GM12878 (cell line): ENCODE measurements at regions not wholly inside any gene's neighbourhood (a gene's known extent, or its start where the extent isn't known, plus 50 kb on each side); places are given as distances from the start of the nearest gene placed in this dataset.

Experiments used
- BCLAF1 ChIP-seq: fragments of 450-650 bp; IDR thresholded peaks from 2 replicates; pipeline ENCODE4 v1.6.1; 2017; ENCODE audit warnings: antibody characterized with exemption, mild to moderate bottlenecking, moderate library complexity
- BMI1 ChIP-seq: fragments of 450-650 bp; IDR thresholded peaks from 2 replicates; pipeline ENCODE4 v1.6.1; 2016; ENCODE audit warnings: mild to moderate bottlenecking, moderate library complexity, borderline replicate concordance
- E2F4 ChIP-seq: IDR thresholded peaks from 2 replicates; pipeline ENCODE4 v1.6.1; 2012; ENCODE audit warnings: low read depth, low read length, improper control_type of control experiment
- E4F1 ChIP-seq: fragments of 450-650 bp; IDR thresholded peaks from 2 replicates; pipeline ENCODE4 v1.6.1; 2018; ENCODE audit warnings: borderline replicate concordance, mild to moderate bottlenecking; ENCODE audit not compliant: partially characterized antibody
- EZH2 ChIP-seq: IDR thresholded peaks from 2 replicates; pipeline ENCODE4 v1.6.1; 2012; ENCODE audit warnings: low read depth, mild to moderate bottlenecking, control low read depth, inconsistent platforms, low read length, borderline replicate concordance; ENCODE audit not compliant: control insufficient read depth
- HSF1 ChIP-seq: fragments of 150-350 bp; IDR thresholded peaks from 2 replicates; pipeline ENCODE4 v1.6.1; 2014; ENCODE audit warnings: mild to moderate bottlenecking, low read depth, low read length
- JUND ChIP-seq: IDR thresholded peaks from 2 replicates; pipeline ENCODE4 v1.6.1; 2012; ENCODE audit warnings: low read depth, mild to moderate bottlenecking, low read length, improper control_type of control experiment, moderate library complexity
- KDM1A ChIP-seq: fragments of 200-600 bp; sonication (generic); IDR thresholded peaks from 2 replicates; pipeline ENCODE4 v1.6.1; 2016; ENCODE audit warnings: borderline replicate concordance
- MLLT1 ChIP-seq: fragments of 450-650 bp; IDR thresholded peaks from 2 replicates; pipeline ENCODE4 v1.6.1; 2016; ENCODE audit warnings: mild to moderate bottlenecking
- MYB ChIP-seq: fragments of 150-350 bp; IDR thresholded peaks from 2 replicates; pipeline ENCODE4 v1.6.1; 2014; ENCODE audit warnings: mild to moderate bottlenecking, low read depth, low read length, borderline replicate concordance
- NFXL1 ChIP-seq: fragments of 450-650 bp; IDR thresholded peaks from 2 replicates; pipeline ENCODE4 v1.6.1; 2017; ENCODE audit warnings: antibody characterized with exemption, mild to moderate bottlenecking, borderline replicate concordance
- NR2F1 ChIP-seq: fragments of 450-650 bp; conservative IDR thresholded peaks from 2 replicates; pipeline ENCODE4 v1.6.1; 2017; ENCODE audit warnings: mild to moderate bottlenecking
- RB1 ChIP-seq: fragments of 450-650 bp; formaldehyde crosslinking; IDR thresholded peaks from 2 replicates; pipeline ENCODE4 v1.6.1; 2017; ENCODE audit warnings: mild to moderate bottlenecking, borderline replicate concordance
- RELA ChIP-seq: fragments of 450-650 bp; IDR thresholded peaks from 2 replicates; pipeline ENCODE4 v1.8.0; 2014; ENCODE audit warnings: borderline replicate concordance; ENCODE audit not compliant: partially characterized antibody
- SIN3A ChIP-seq: IDR thresholded peaks from 2 replicates; pipeline ENCODE4 v1.6.1; 2012; ENCODE audit warnings: low read depth, low read length, improper control_type of control experiment
- SMC3 ChIP-seq: IDR thresholded peaks from 2 replicates; pipeline ENCODE4 v1.6.1; 2011; ENCODE audit warnings: low read length, improper control_type of control experiment, borderline replicate concordance
- SPI1 ChIP-seq: IDR thresholded peaks from 2 replicates; pipeline ENCODE4 v1.6.1; 2011; ENCODE audit warnings: low read depth, mild to moderate bottlenecking, low read length, moderate library complexity, borderline replicate concordance; ENCODE audit not compliant: insufficient read depth
- SREBF1 ChIP-seq: IDR thresholded peaks from 2 replicates; pipeline ENCODE4 v1.6.1; 2012; ENCODE audit warnings: mild to moderate bottlenecking, low read length
- SUZ12 ChIP-seq: fragments of 200-600 bp; sonication (generic); IDR thresholded peaks from one replicate; pipeline ENCODE4 v1.6.1; 2018; ENCODE audit warnings: antibody characterized with exemption, mild to moderate bottlenecking; ENCODE audit not compliant: unreplicated experiment
- ZNF274 ChIP-seq: IDR thresholded peaks from one replicate; pipeline ENCODE4 v1.8.0; 2011; ENCODE audit not compliant: insufficient read length, insufficient read depth
- ZSCAN29 ChIP-seq: fragments of 450-650 bp; IDR thresholded peaks from 2 replicates; pipeline ENCODE4 v1.6.1; 2017; ENCODE audit warnings: mild to moderate bottlenecking, moderate library complexity

- TF ChIP-seq BCLAF1 (no peak), NFXL1 (no peak), SPI1 (no peak), MYB (0 out of 2 replicates have a peak, but pooled peaks have one; percentile 30), ZNF274 (no peak), KDM1A (no peak), BMI1 (peak; percentile 55; the same call in 1 of the 2 replicates), EZH2 (no peak), HSF1 (no peak), MLLT1 (peak; percentile 88), ZSCAN29 (no peak), SMC3 (no peak; the same call in 1 of the 2 replicates), SUZ12 (no peak), RB1 (no peak), RELA (no peak), NR2F1 (no peak; the same call in 1 of the 2 replicates), SIN3A (no peak), E2F4 (no peak), JUND (peak; percentile 17; the same call in 1 of the 2 replicates), E4F1 (no peak), SREBF1 (no peak)
Measured at GRCh38 chr2:8481463-8482009, 200.3 kb upstream of the ID2 start (continued).
